Transverse colon (tissue), 3 donors: ENCODE measurements at regions not wholly inside any gene's neighbourhood (a gene's known extent, or its start where the extent isn't known, plus 50 kb on each side); places are given as distances from the start of the nearest gene placed in this dataset.

ENCODE experiments used
- CTCF ChIP-seq, 5 experiments: fragments of 200-600 bp in 3 of 5; fragments of 450-650 bp in 2 of 5; sonication (generic) in 3 of 5; IDR thresholded peaks; 1 replicate in 2 of 5; 2 replicates in 3 of 5; pipeline ENCODE4 v1.5.1; 2016 to 2017; ENCODE audit warnings: antibody characterized with exemption in 5 of 5, inconsistent platforms in 3 of 5, mild to moderate bottlenecking in 2 of 5, moderate library complexity in 1 of 5
- POLR2A ChIP-seq: fragments of 450-650 bp; IDR thresholded peaks from one replicate; pipeline ENCODE4 v1.6.1; 2016; ENCODE audit warnings: antibody characterized with exemption, mild to moderate bottlenecking, moderate library complexity

- TF ChIP-seq CTCF (IDR thresholded peaks at IDR 0.05) (no peak), POLR2A (no peak)
Measured at GRCh38 chr2:146323564-146323963, 1521.3 kb upstream of the ACVR2A start.
